HCT116 (cell line): ENCODE measurements at regions not wholly inside any gene's neighbourhood (a gene's known extent, or its start where the extent isn't known, plus 50 kb on each side); places are given as distances from the start of the nearest gene placed in this dataset.

ENCODE experiments used
- ATAC-seq: fragments of 200-7000 bp; cut with Tn5 transposase; 2 replicates; pipeline ENCODE4 v1.9.1; 2020; ENCODE audit warnings: mild to moderate bottlenecking, moderate library complexity
- BruUV-seq: library from RNA; stranded (reverse); fragments of 400-500 nt; replicated peaks from 2 replicates; lab custom pipeline; 2021; lab: Mats Ljungman, UMichigan
- CTCF ChIA-PET: fragments of 300-600 bp; sonication (Branson Sonifier 250); formaldehyde crosslinking; loops from one replicate; lab custom pipeline; 2021; ENCODE audit warnings: antibody characterized with exemption; lab: Charles Lee
- POLR2A ChIA-PET: fragments of 300-600, 350-600 bp; sonication (Branson Sonifier 250); formaldehyde crosslinking; loops from one replicate; lab custom pipeline; 2021; ENCODE audit warnings: antibody characterized with exemption; lab: Charles Lee
- RAD21 ChIA-PET, 2 experiments: fragments of 300-600 bp; sonication (Branson Sonifier 250); formaldehyde crosslinking; loops; one replicate each; lab custom pipeline; 2023; ENCODE audit warnings: low total read pairs in 2 of 2; ENCODE audit not compliant: uncharacterized antibody in 2 of 2, unreplicated experiment in 2 of 2, low non-redundant PET in 1 of 2; lab: Charles Lee
- DNase-seq: peaks from one replicate; pipeline ENCODE4 v3.0.0-alpha.2; 2010; ENCODE audit warnings: low read depth, low spot score
- H2AFZ ChIP-seq: fragments of 200-600 bp; shearing (Covaris generic), sonication (generic); 2 replicates; pipeline ENCODE4 v1.6.1; 2017; ENCODE audit warnings: low read depth, mixed run types, mixed read lengths, antibody characterized with exemption, low read length; ENCODE audit not compliant: poor library complexity, severe bottlenecking
- H3K27ac ChIP-seq: 2 replicates; pipeline ENCODE4 v1.5.1; 2012; ENCODE audit warnings: low read depth, low read length
- H3K27me3 ChIP-seq: fragments of 200-600 bp; sonication (generic); 2 replicates; pipeline ENCODE4 v1.6.1; 2016; ENCODE audit warnings: mixed run types, low read length, mixed read lengths; ENCODE audit not compliant: insufficient read depth
- H3K36me3 ChIP-seq, 2 experiments: fragments of 200-500 bp in 1 of 2; fragments of 200-600 bp in 1 of 2; sonication (Bioruptor generic) in 1 of 2; sonication (generic) in 1 of 2; 2 replicates each; pipeline versions ENCODE4 v1.5.1 to v1.6.1; 2014 to 2016; ENCODE audit warnings: low read length in 2 of 2, inconsistent platforms in 1 of 2, mixed read lengths in 1 of 2, mixed run types in 1 of 2; ENCODE audit not compliant: insufficient read depth in 2 of 2, control insufficient read depth in 1 of 2
- H3K4me1 ChIP-seq, 2 experiments: fragments of 200-600 bp in 1 of 2; sonication (generic) in 1 of 2; 2 replicates each; pipeline versions ENCODE4 v1.5.1 to v1.6.1; 2012 to 2017; ENCODE audit warnings: low read length in 2 of 2, inconsistent platforms in 1 of 2, mild to moderate bottlenecking in 1 of 2, mixed read lengths in 1 of 2, mixed run types in 1 of 2, moderate library complexity in 1 of 2; ENCODE audit not compliant: insufficient read depth in 2 of 2, control insufficient read depth in 1 of 2
- H3K4me2 ChIP-seq: fragments of 200-600 bp; sonication (generic); 2 replicates; pipeline ENCODE4 v1.6.1; 2017; ENCODE audit warnings: mixed run types, low read length, mixed read lengths
- H3K4me3 ChIP-seq, 2 experiments: fragments of 200-600 bp in 1 of 2; sonication (generic) in 1 of 2; replicated peaks in 1 of 2; 2 replicates each; pipeline ENCODE4 v1.5.1; 2011 to 2016; ENCODE audit warnings: low read length in 2 of 2, control low read depth in 1 of 2, low read depth in 1 of 2, mild to moderate bottlenecking in 1 of 2, mixed read lengths in 1 of 2, mixed run types in 1 of 2
- H3K79me2 ChIP-seq: fragments of 200-600 bp; sonication (generic); 2 replicates; pipeline ENCODE4 v1.6.1; 2017; ENCODE audit warnings: mild to moderate bottlenecking, mixed run types, low read length, moderate library complexity, mixed read lengths; ENCODE audit not compliant: insufficient read depth
- H3K9ac ChIP-seq: fragments of 200-600 bp; sonication (generic); 2 replicates; pipeline ENCODE4 v1.6.1; 2016; ENCODE audit warnings: low read length, mixed read lengths
- H3K9me2 ChIP-seq: fragments of 200-600 bp; sonication (generic), shearing (Covaris generic); 2 replicates; pipeline ENCODE4 v1.6.1; 2017; ENCODE audit warnings: mixed run types, mild to moderate bottlenecking, moderate library complexity; ENCODE audit not compliant: insufficient read depth
- H3K9me3 ChIP-seq, 2 experiments: fragments of 200-500 bp in 1 of 2; fragments of 200-600 bp in 1 of 2; sonication (Bioruptor generic) in 1 of 2; sonication (generic) in 1 of 2; 2 replicates each; pipeline ENCODE4 v1.6.1; 2014 to 2017; ENCODE audit warnings: low read length in 2 of 2, mixed read lengths in 2 of 2, inconsistent platforms in 1 of 2, low read depth in 1 of 2, mild to moderate bottlenecking in 1 of 2, mixed run types in 1 of 2, moderate library complexity in 1 of 2; ENCODE audit not compliant: control insufficient read depth in 1 of 2, insufficient read depth in 1 of 2
- H4K20me1 ChIP-seq: fragments of 200-600 bp; sonication (generic), shearing (Covaris generic); 2 replicates; pipeline ENCODE4 v1.6.1; 2017; ENCODE audit warnings: mixed run types, mild to moderate bottlenecking, moderate library complexity; ENCODE audit not compliant: insufficient read depth
- ATF3 ChIP-seq: IDR thresholded peaks from 2 replicates; pipeline ENCODE4 v1.6.1; 2012
- CBX3 ChIP-seq: IDR thresholded peaks from 2 replicates; pipeline ENCODE4 v1.6.1; 2012; ENCODE audit warnings: low read depth
- EGR1 ChIP-seq: IDR thresholded peaks from 2 replicates; pipeline ENCODE4 v1.6.1; 2012; ENCODE audit warnings: low read depth
- EZH2 ChIP-seq: fragments of 200-600 bp; sonication (generic); IDR thresholded peaks from 2 replicates; pipeline ENCODE4 v1.6.1; 2017; ENCODE audit warnings: antibody characterized with exemption, mixed run types
- JUND ChIP-seq: IDR thresholded peaks from 2 replicates; pipeline ENCODE4 v1.6.1; 2012
- MAX ChIP-seq: IDR thresholded peaks from 2 replicates; pipeline ENCODE4 v1.6.1; 2012
- POLR2A ChIP-seq: IDR thresholded peaks from 2 replicates; pipeline ENCODE4 v1.7.0; 2011; ENCODE audit warnings: borderline replicate concordance; ENCODE audit not compliant: insufficient read depth, insufficient read length; ENCODE audit errors: extremely low read depth
- POLR2AphosphoS5 ChIP-seq: IDR thresholded peaks from 2 replicates; pipeline ENCODE4 v1.6.1; 2011; ENCODE audit warnings: mild to moderate bottlenecking, low read depth, low read length, moderate library complexity
- RAD21 ChIP-seq: IDR thresholded peaks from 2 replicates; pipeline ENCODE4 v1.6.1; 2012; ENCODE audit warnings: low read depth, mild to moderate bottlenecking
- SRF ChIP-seq: IDR thresholded peaks from 2 replicates; pipeline ENCODE4 v1.6.1; 2012; ENCODE audit warnings: low read depth
- TCF7L2 ChIP-seq: IDR thresholded peaks from 2 replicates; pipeline ENCODE4 v1.7.0; 2011; ENCODE audit warnings: borderline replicate concordance, inconsistent platforms; ENCODE audit not compliant: insufficient read depth, insufficient read length; ENCODE audit errors: extremely low read depth
- YY1 ChIP-seq: IDR thresholded peaks from 2 replicates; pipeline ENCODE4 v1.6.1; 2011; ENCODE audit warnings: low read length, low read depth, moderate library complexity, mild to moderate bottlenecking; ENCODE audit not compliant: insufficient replicate concordance; ENCODE audit errors: extremely low read depth
- ZBTB33 ChIP-seq: IDR thresholded peaks from 2 replicates; pipeline ENCODE4 v1.6.1; 2011; ENCODE audit warnings: mild to moderate bottlenecking, low read length, moderate library complexity; ENCODE audit not compliant: insufficient replicate concordance; ENCODE audit errors: extremely low read depth
- ZFX ChIP-seq: fragments of 450-650 bp; IDR thresholded peaks from 2 replicates; pipeline ENCODE4 v1.6.1; 2017
- intact Hi-C: fragments of 100-400 bp; cut with micrococcal nuclease; formaldehyde crosslinking; loops from 2 replicates; pipeline ENCODE4 v1.10.0; 2022

- POLR2A ChIA-PET, result no interaction called here
- Histone ChIP-seq H3K9me2 (no peaks in the 10 kb centered on the region), H4K20me1 (no peaks in the 10 kb centered on the region), H3K9me3 (no peaks in the 10 kb centered on the region; a peak in 2 of 4 replicates), H3K4me3 (no peak overlapping the region), H3K9ac (no peak overlapping the region), H3K4me2 (no peak overlapping the region), H3K27ac (no peak overlapping the region), H3K79me2 (no peaks in the 10 kb centered on the region)
- intact Hi-C loops, result no loop called here
- ATAC-seq, result no peak
- no TSS peak for BruUV-seq
- TF ChIP-seq RAD21 (no peak), CBX3 (no peak), EGR1 (no peak), ATF3 (no peak), ZFX (no peak), YY1 (no peak), TCF7L2 (no peak), EZH2 (no peak), POLR2A (no peak), SRF (no peak), JUND (no peak), POLR2AphosphoS5 (no peak), ZBTB33 (no peak), MAX (no peak)
- TF ChIP-seq, all 23 proteins: peak for 0
- no peaks in the 10 kb centered on the region for H3K36me3 ChIP-seq
- no peak overlapping the region for H2AFZ ChIP-seq
- RAD21 ChIA-PET, result no interaction called here
- no peaks in the 10 kb centered on the region for H3K27me3 ChIP-seq
- CTCF ChIA-PET, result no interaction called here
- no peak for DNase-seq
- no peaks in the 10 kb centered on the region for H3K4me1 ChIP-seq
These were observed 173.2 kb downstream of the GABRG2 start for GRCh38 chr5:162240734-162241133.
